ENCODE measurements at regions not wholly inside any gene's neighbourhood (a gene's known extent, or its start where the extent isn't known, plus 50 kb on each side); places are given as distances from the start of the nearest gene placed in this dataset.

DNA sequence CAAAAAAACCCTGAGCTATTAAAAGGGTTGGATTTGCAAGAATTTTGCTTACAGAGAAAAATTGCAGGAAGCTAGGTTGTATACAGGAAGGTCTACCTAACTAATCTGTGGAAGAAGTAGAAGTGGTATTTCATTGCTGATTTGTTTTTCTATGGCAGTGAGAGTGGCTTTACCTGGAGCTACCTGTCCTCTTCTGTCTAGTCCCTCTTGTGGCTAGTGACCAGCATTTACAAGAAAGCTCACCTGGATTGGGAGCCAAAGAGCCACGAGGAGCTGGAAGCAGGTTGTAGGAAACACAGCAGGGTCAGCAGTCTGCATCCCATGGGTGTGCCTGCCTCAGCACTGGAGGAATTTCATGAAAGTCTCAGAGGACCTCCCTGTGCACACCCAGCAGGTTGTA lies 120.3 kb upstream of the RALGAPA2 start:
- TF ChIP-seq EZH2 (IDR thresholded peaks at IDR 0.05; ENCODE audit: insufficient read depth, low read length), result no peak
- TF ChIP-seq, protein P1, sequence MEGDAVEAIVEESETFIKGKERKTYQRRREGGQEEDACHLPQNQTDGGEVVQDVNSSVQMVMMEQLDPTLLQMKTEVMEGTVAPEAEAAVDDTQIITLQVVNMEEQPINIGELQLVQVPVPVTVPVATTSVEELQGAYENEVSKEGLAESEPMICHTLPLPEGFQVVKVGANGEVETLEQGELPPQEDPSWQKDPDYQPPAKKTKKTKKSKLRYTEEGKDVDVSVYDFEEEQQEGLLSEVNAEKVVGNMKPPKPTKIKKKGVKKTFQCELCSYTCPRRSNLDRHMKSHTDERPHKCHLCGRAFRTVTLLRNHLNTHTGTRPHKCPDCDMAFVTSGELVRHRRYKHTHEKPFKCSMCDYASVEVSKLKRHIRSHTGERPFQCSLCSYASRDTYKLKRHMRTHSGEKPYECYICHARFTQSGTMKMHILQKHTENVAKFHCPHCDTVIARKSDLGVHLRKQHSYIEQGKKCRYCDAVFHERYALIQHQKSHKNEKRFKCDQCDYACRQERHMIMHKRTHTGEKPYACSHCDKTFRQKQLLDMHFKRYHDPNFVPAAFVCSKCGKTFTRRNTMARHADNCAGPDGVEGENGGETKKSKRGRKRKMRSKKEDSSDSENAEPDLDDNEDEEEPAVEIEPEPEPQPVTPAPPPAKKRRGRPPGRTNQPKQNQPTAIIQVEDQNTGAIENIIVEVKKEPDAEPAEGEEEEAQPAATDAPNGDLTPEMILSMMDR (IDR thresholded peaks at IDR 0.05; ENCODE audit: insufficient read depth, low read depth, low read length), result no peak
